CD4-positive, alpha-beta memory T cell (primary cell): ENCODE measurements at regions not wholly inside any gene's neighbourhood (a gene's known extent, or its start where the extent isn't known, plus 50 kb on each side); places are given as distances from the start of the nearest gene placed in this dataset.

Experiments used
- CTCF ChIA-PET: fragments of 350-600 bp; sonication (Branson Sonifier 250); formaldehyde crosslinking; loops from one replicate; lab custom pipeline; 2021; ENCODE audit warnings: inconsistent platforms; ENCODE audit not compliant: partially characterized antibody; lab: Charles Lee
- POLR2A ChIA-PET: fragments of 350-600 bp; sonication (Branson Sonifier 250); formaldehyde crosslinking; loops from one replicate; lab custom pipeline; 2021; ENCODE audit not compliant: partially characterized antibody; lab: Charles Lee
- DNase-seq, 5 donors: peaks; one replicate each; pipeline versions ENCODE4 v3.0.0 to v3.0.0-alpha.2; 2020 to 2022; ENCODE audit warnings: mixed read lengths in 1 of 5
- H3K27ac ChIP-seq: one replicate; pipeline ENCODE4 v1.7.0; 2013; ENCODE audit warnings: low read depth, low read length
- H3K27me3 ChIP-seq: 2 replicates; pipeline ENCODE4 v1.7.0; 2013; ENCODE audit warnings: mild to moderate bottlenecking, low read length, moderate library complexity; ENCODE audit not compliant: insufficient read depth
- H3K36me3 ChIP-seq: 2 replicates; pipeline ENCODE4 v1.7.0; 2013; ENCODE audit warnings: mild to moderate bottlenecking, low read length, moderate library complexity; ENCODE audit not compliant: insufficient read depth
- H3K4me1 ChIP-seq: 2 replicates; pipeline ENCODE4 v1.7.0; 2013; ENCODE audit warnings: mild to moderate bottlenecking, low read length, moderate library complexity; ENCODE audit not compliant: insufficient read depth
- H3K4me3 ChIP-seq, 2 donors: one replicate each; pipeline ENCODE4 v1.7.0; 2013; ENCODE audit warnings: low read length in 2 of 2, mild to moderate bottlenecking in 1 of 2
- H3K9me3 ChIP-seq, 2 donors: one replicate each; pipeline ENCODE4 v1.7.0; 2013; ENCODE audit warnings: low read length in 2 of 2, control low read depth in 1 of 2; ENCODE audit not compliant: control insufficient read depth in 1 of 2
- H3K27ac Mint-ChIP-seq, 7 donors: one replicate each; pipeline ENCODE4 v1.8.0; 2020 to 2021; ENCODE audit warnings: mixed read lengths in 7 of 7, mild to moderate bottlenecking in 6 of 7, inconsistent platforms in 3 of 7, moderate library complexity in 3 of 7
- H3K27me3 Mint-ChIP-seq, 2 donors: one replicate each; pipeline ENCODE4 v1.8.0; 2020 to 2021; ENCODE audit warnings: mixed read lengths in 2 of 2
- H3K36me3 Mint-ChIP-seq, 2 donors: one replicate each; pipeline ENCODE4 v1.8.0; 2020 to 2021; ENCODE audit warnings: mixed read lengths in 2 of 2, inconsistent platforms in 1 of 2, mild to moderate bottlenecking in 1 of 2
- H3K4me1 Mint-ChIP-seq, 4 donors: one replicate each; pipeline ENCODE4 v1.8.0; 2020 to 2021; ENCODE audit warnings: mixed read lengths in 4 of 4, mild to moderate bottlenecking in 1 of 4
- H3K4me3 Mint-ChIP-seq, 8 donors: one replicate each; pipeline ENCODE4 v1.8.0; 2020 to 2021; ENCODE audit warnings: mixed read lengths in 8 of 8, mild to moderate bottlenecking in 7 of 8, moderate library complexity in 6 of 8, inconsistent platforms in 3 of 8
- H3K9me3 Mint-ChIP-seq, 8 donors: one replicate each; pipeline ENCODE4 v1.8.0; 2020 to 2021; ENCODE audit warnings: mixed read lengths in 8 of 8, mild to moderate bottlenecking in 5 of 8, inconsistent platforms in 3 of 8, moderate library complexity in 1 of 8
- intact Hi-C: fragments of 100-400 bp; cut with micrococcal nuclease; formaldehyde crosslinking; loops from one replicate; pipeline ENCODE4 v1.15.1; 2023

GRCh38 chr6:105800871-105801270, 285.3 kb upstream of the PRDM1 start:
- Mint-ChIP-seq H3K4me1 (no peaks in the 10 kb centered on the region), H3K4me3 (no peak overlapping the region), H3K36me3 (no peaks in the 10 kb centered on the region), H3K9me3 (peaks cover 0 to 1% (median 0%) of the 10 kb centered on the region in 8 donors), H3K27me3 (peaks cover 0 to 2% of the 10 kb centered on the region in 2 donors), H3K27ac (no peak overlapping the region)
- no peak overlapping the region for H3K4me3 ChIP-seq
- intact Hi-C loops, result no loop called here
- no peak for DNase-seq
- H3K9me3 ChIP-seq, result no peaks in the 10 kb centered on the region
- no peaks in the 10 kb centered on the region for H3K36me3 ChIP-seq
- ChIA-PET POLR2A (no interaction called here), CTCF (no interaction called here)
- H3K27me3 ChIP-seq, result no peaks in the 10 kb centered on the region
- no peaks in the 10 kb centered on the region for H3K4me1 ChIP-seq
- H3K27ac ChIP-seq, result no peak overlapping the region

- H3K36me3 ChIP-seq, result no peaks in the 10 kb centered on the region
- no peaks in the 10 kb centered on the region for H3K36me3 Mint-ChIP-seq
- peaks cover 0 to 1% (median 0%) of the 10 kb centered on the region in 8 donors for H3K9me3 Mint-ChIP-seq
- H3K4me1 Mint-ChIP-seq, result no peaks in the 10 kb centered on the region
- H3K9me3 ChIP-seq, result no peaks in the 10 kb centered on the region
- H3K27ac Mint-ChIP-seq, result no peak overlapping the region
- H3K27ac ChIP-seq, result no peak overlapping the region
- H3K4me1 ChIP-seq, result no peaks in the 10 kb centered on the region
- ChIA-PET CTCF (no interaction called here), POLR2A (no interaction called here)
- no peak overlapping the region for H3K4me3 Mint-ChIP-seq
- no peaks in the 10 kb centered on the region for H3K27me3 ChIP-seq
- H3K27me3 Mint-ChIP-seq, result peaks cover 0 to 2% of the 10 kb centered on the region in 2 donors
- intact Hi-C loops, result no loop called here
- H3K4me3 ChIP-seq, result no peak overlapping the region
- DNase-seq, result no peak
Observed at GRCh38 chr6:105800398-105800797, 285.7 kb upstream of the PRDM1 start.

GRCh38 chr6:105799056-105799455, 287.1 kb upstream of the PRDM1 start:
- H3K27me3 ChIP-seq, result no peaks in the 10 kb centered on the region
- no peaks in the 10 kb centered on the region for H3K9me3 ChIP-seq
- H3K4me1 ChIP-seq, result no peaks in the 10 kb centered on the region
- no peak for DNase-seq
- H3K27ac ChIP-seq, result no peak overlapping the region
- intact Hi-C loops, result no loop called here
- Mint-ChIP-seq H3K4me3 (no peak overlapping the region), H3K27me3 (peaks cover 0 to 2% of the 10 kb centered on the region in 2 donors), H3K4me1 (no peaks in the 10 kb centered on the region), H3K36me3 (no peaks in the 10 kb centered on the region), H3K27ac (no peak overlapping the region), H3K9me3 (peaks cover 0 to 1% (median 0%) of the 10 kb centered on the region in 8 donors)
- H3K4me3 ChIP-seq, result no peak overlapping the region
- no peaks in the 10 kb centered on the region for H3K36me3 ChIP-seq
- POLR2A ChIA-PET, result no interaction called here
- CTCF ChIA-PET, result no interaction called here

- no peaks in the 10 kb centered on the region for H3K9me3 ChIP-seq
- no peak overlapping the region for H3K27ac Mint-ChIP-seq
Observed at GRCh38 chr6:105797983-105798453, 288.1 kb upstream of the PRDM1 start.

GRCh38 chr6:105797286-105797979, 288.7 kb upstream of the PRDM1 start:
- H3K9me3 Mint-ChIP-seq, result peaks cover 0 to 1% (median 0%) of the 10 kb centered on the region in 8 donors
- no peaks in the 10 kb centered on the region for H3K27me3 ChIP-seq
- no peaks in the 10 kb centered on the region for H3K36me3 Mint-ChIP-seq
- no peak overlapping the region for H3K4me3 Mint-ChIP-seq
- peaks cover 12% of the 10 kb centered on the region for H3K4me1 ChIP-seq
- CTCF ChIA-PET, result interaction anchor here (0.6 kb wide), 1 partner anchor 536 kb away, joined by 3 read pairs; no protein-coding TSS in a partner anchor
- H3K27me3 Mint-ChIP-seq, result peaks cover 0 to 2% of the 10 kb centered on the region in 2 donors
- DNase-seq, result no peak
- no peak overlapping the region for H3K27ac ChIP-seq
- no peaks in the 10 kb centered on the region for H3K36me3 ChIP-seq
- H3K4me3 ChIP-seq, result no peak overlapping the region
- POLR2A ChIA-PET, result no interaction called here
- no peak overlapping the region for H3K27ac Mint-ChIP-seq
- H3K4me1 Mint-ChIP-seq, result peaks cover 6 to 13% (median 8%) of the 10 kb centered on the region in 4 donors
- no peaks in the 10 kb centered on the region for H3K9me3 ChIP-seq
- intact Hi-C loops, result no loop called here

More at GRCh38 chr6:105797983-105798453, 288.1 kb upstream of the PRDM1 start:
- Histone ChIP-seq H3K36me3 (no peaks in the 10 kb centered on the region), H3K27me3 (no peaks in the 10 kb centered on the region), H3K4me3 (no peak overlapping the region), H3K4me1 (peaks cover 7% of the 10 kb centered on the region), H3K27ac (no peak overlapping the region)
- intact Hi-C loops, result no loop called here
- peaks cover 0 to 1% (median 0%) of the 10 kb centered on the region in 8 donors for H3K9me3 Mint-ChIP-seq
- H3K4me1 Mint-ChIP-seq, result peaks cover 3 to 9% (median 4%) of the 10 kb centered on the region in 4 donors
- no peak for DNase-seq
- peaks cover 0 to 2% of the 10 kb centered on the region in 2 donors for H3K27me3 Mint-ChIP-seq
- ChIA-PET POLR2A (no interaction called here), CTCF (interaction anchor here (0.6 kb wide), 1 partner anchor 535 kb away, joined by 3 read pairs; no protein-coding TSS in a partner anchor)
- no peaks in the 10 kb centered on the region for H3K36me3 Mint-ChIP-seq
- no peak overlapping the region for H3K4me3 Mint-ChIP-seq

- CTCF ChIA-PET, result interaction anchor here (4.5 kb wide), 1 partner anchor 427 kb away, joined by 23 read pairs; no protein-coding TSS in a partner anchor
- no peak for DNase-seq
Observed at GRCh38 chr6:105795913-105796517, 290.1 kb upstream of the PRDM1 start.

GRCh38 chr6:105795366-105795765, 290.8 kb upstream of the PRDM1 start:
- no peaks in the 10 kb centered on the region for H3K9me3 Mint-ChIP-seq
- Histone ChIP-seq H3K4me1 (peaks cover 28% of the 10 kb centered on the region), H3K9me3 (no peaks in the 10 kb centered on the region), H3K4me3 (no peak overlapping the region), H3K27me3 (no peaks in the 10 kb centered on the region), H3K27ac (no peak overlapping the region), H3K36me3 (no peaks in the 10 kb centered on the region)
- ChIA-PET CTCF (interaction anchor here (4.5 kb wide), 1 partner anchor 428 kb away, joined by 23 read pairs; no protein-coding TSS in a partner anchor), POLR2A (no interaction called here)
- no peak for DNase-seq
- H3K27me3 Mint-ChIP-seq, result no peaks in the 10 kb centered on the region
- no peak overlapping the region for H3K4me3 Mint-ChIP-seq
- no peaks in the 10 kb centered on the region for H3K36me3 Mint-ChIP-seq
- peaks cover 8 to 24% (median 15%) of the 10 kb centered on the region in 4 donors for H3K4me1 Mint-ChIP-seq
- intact Hi-C loops, result no loop called here
- peak overlapping the region in 1 of 7 donors; percentile 4 for H3K27ac Mint-ChIP-seq

More at GRCh38 chr6:105795913-105796517, 290.1 kb upstream of the PRDM1 start:
- intact Hi-C loops, result no loop called here
- Histone ChIP-seq H3K27ac (no peak overlapping the region), H3K4me1 (peaks cover 26% of the 10 kb centered on the region), H3K4me3 (no peak overlapping the region), H3K36me3 (no peaks in the 10 kb centered on the region), H3K9me3 (no peaks in the 10 kb centered on the region), H3K27me3 (no peaks in the 10 kb centered on the region)
- H3K36me3 Mint-ChIP-seq, result no peaks in the 10 kb centered on the region
- no peaks in the 10 kb centered on the region for H3K9me3 Mint-ChIP-seq
- peaks cover 8 to 24% (median 15%) of the 10 kb centered on the region in 4 donors for H3K4me1 Mint-ChIP-seq
- no peak overlapping the region for H3K4me3 Mint-ChIP-seq
- peak overlapping the region in 1 of 7 donors; percentile 4 for H3K27ac Mint-ChIP-seq
- POLR2A ChIA-PET, result no interaction called here
- peaks cover 0 to 2% of the 10 kb centered on the region in 2 donors for H3K27me3 Mint-ChIP-seq
